H1 (cell line): ENCODE measurements at regions not wholly inside any gene's neighbourhood (a gene's known extent, or its start where the extent isn't known, plus 50 kb on each side); places are given as distances from the start of the nearest gene placed in this dataset.

Experiments
- BACH1 ChIP-seq: IDR thresholded peaks from 2 replicates; pipeline ENCODE4 v1.6.1; 2012; ENCODE audit warnings: low read length, improper control_type of control experiment
- CHD7 ChIP-seq: fragments of 300-600 bp; sonication (generic); IDR thresholded peaks from 2 replicates; pipeline ENCODE4 v1.7.1; 2012; ENCODE audit warnings: low read length, moderate library complexity, mild to moderate bottlenecking, inconsistent platforms; ENCODE audit not compliant: insufficient replicate concordance
- CTBP2 ChIP-seq: IDR thresholded peaks from 2 replicates; pipeline ENCODE4 v1.7.0; 2011; ENCODE audit warnings: borderline replicate concordance, mild to moderate bottlenecking, moderate library complexity, mixed read lengths, low read length; ENCODE audit not compliant: insufficient read depth, insufficient read length
- HDAC6 ChIP-seq: IDR thresholded peaks from one replicate; pipeline ENCODE4 v1.7.1; 2012; ENCODE audit warnings: low read depth, mild to moderate bottlenecking, inconsistent platforms, low read length, moderate library complexity
- MAFK ChIP-seq: IDR thresholded peaks from 2 replicates; pipeline ENCODE4 v1.6.1; 2012; ENCODE audit warnings: low read depth, mild to moderate bottlenecking, improper control_type of control experiment, low read length
- PHF8 ChIP-seq: fragments of 200-600 bp; sonication (generic); conservative IDR thresholded peaks from 2 replicates; pipeline ENCODE4 v1.7.1; 2012; ENCODE audit warnings: low read depth, mild to moderate bottlenecking, inconsistent platforms, low read length, moderate library complexity
- SIN3A ChIP-seq, 2 experiments: IDR thresholded peaks in 1 of 2; conservative IDR thresholded peaks in 1 of 2; 2 replicates each; pipeline ENCODE4 v1.6.1; 2011 to 2012; ENCODE audit warnings: low read length in 2 of 2, improper control_type of control experiment in 1 of 2, low read depth in 1 of 2, mild to moderate bottlenecking in 1 of 2
- SP4 ChIP-seq: IDR thresholded peaks from 2 replicates; pipeline ENCODE4 v1.6.1; 2012; ENCODE audit warnings: low read length, inconsistent platforms
- TAF7 ChIP-seq: optimal IDR thresholded peaks from 2 replicates; pipeline ENCODE3; 2011; ENCODE audit warnings: low read depth, mild to moderate bottlenecking, inconsistent platforms, low read length, moderate library complexity, borderline replicate concordance
- TBP ChIP-seq: IDR thresholded peaks from 2 replicates; pipeline ENCODE4 v1.6.1; 2011; ENCODE audit warnings: low read depth, low read length, improper control_type of control experiment
- USF2 ChIP-seq: IDR thresholded peaks from 2 replicates; pipeline ENCODE4 v1.6.1; 2011; ENCODE audit warnings: low read length, improper control_type of control experiment

- TF ChIP-seq CHD7 (no peak), CTBP2 (no peak), TBP (no peak), SP4 (no peak), MAFK (no peak), HDAC6 (no peak), SIN3A (conservative IDR thresholded peaks at IDR 0.05 in 1 of 2, IDR thresholded peaks at IDR 0.05 in 1 of 2; ENCODE audit: low read depth in 1 of 2, low read length in 2 of 2) (no peak), PHF8 (no peak), USF2 (no peak), TAF7 (no peak), BACH1 (no peak)
Observed at GRCh38 chr17:34168989-34169388, 86.1 kb upstream of the CCL2 start (continued).
